DND-41 (cell line): ENCODE measurements at regions not wholly inside any gene's neighbourhood (a gene's known extent, or its start where the extent isn't known, plus 50 kb on each side); places are given as distances from the start of the nearest gene placed in this dataset.

Experiments used
- ATAC-seq: fragments of 200-7000 bp; cut with Tn5 transposase; 3 replicates; pipeline ENCODE4 v1.9.1; 2021; ENCODE audit warnings: low read depth; ENCODE audit not compliant: insufficient read depth
- DNase-seq: peaks from one replicate; pipeline ENCODE4 v3.0.0-alpha.2; 2020
- H2AFZ ChIP-seq: 2 replicates; pipeline ENCODE4 v1.6.0; 2012; ENCODE audit warnings: low read depth, low read length
- H3K27ac ChIP-seq: 2 replicates; pipeline ENCODE4 v1.5.1; 2012; ENCODE audit warnings: low read length, inconsistent platforms
- H3K27me3 ChIP-seq: fragments of 200-600 bp; sonication (generic); 2 replicates; pipeline ENCODE4 v1.6.0; 2012; ENCODE audit warnings: low read length, mild to moderate bottlenecking, inconsistent platforms; ENCODE audit not compliant: insufficient read depth, poor library complexity
- H3K36me3 ChIP-seq: 2 replicates; pipeline ENCODE4 v1.5.1; 2012; ENCODE audit warnings: low read length, inconsistent platforms; ENCODE audit not compliant: insufficient read depth
- H3K4me1 ChIP-seq: 2 replicates; pipeline ENCODE4 v1.5.1; 2012; ENCODE audit warnings: mild to moderate bottlenecking, low read length; ENCODE audit not compliant: insufficient read depth
- H3K4me2 ChIP-seq: 2 replicates; pipeline ENCODE4 v1.6.0; 2012; ENCODE audit warnings: mild to moderate bottlenecking, moderate library complexity, low read length, inconsistent platforms; ENCODE audit not compliant: insufficient read depth
- H3K4me3 ChIP-seq, 2 experiments: fragments of 200-600 bp in 1 of 2; shearing (Covaris generic) in 1 of 2; 2 replicates each; pipeline ENCODE4 v1.5.1; 2012 to 2016; ENCODE audit warnings: inconsistent platforms in 2 of 2, low read length in 2 of 2, mild to moderate bottlenecking in 2 of 2, low read depth in 1 of 2, moderate library complexity in 1 of 2
- H3K79me2 ChIP-seq: 2 replicates; pipeline ENCODE4 v1.6.0; 2012; ENCODE audit warnings: low read length, inconsistent platforms; ENCODE audit not compliant: insufficient read depth
- H3K9ac ChIP-seq: 2 replicates; pipeline ENCODE4 v1.6.0; 2012; ENCODE audit warnings: low read depth, mild to moderate bottlenecking, inconsistent platforms, low read length, moderate library complexity
- H3K9me3 ChIP-seq: 2 replicates; pipeline ENCODE4 v1.5.1; 2012; ENCODE audit warnings: low read length, moderate library complexity, mild to moderate bottlenecking, inconsistent platforms; ENCODE audit not compliant: insufficient read depth, severe bottlenecking
- H4K20me1 ChIP-seq: 2 replicates; pipeline ENCODE4 v1.6.0; 2012; ENCODE audit warnings: low read length; ENCODE audit not compliant: insufficient read depth
- EZH2 ChIP-seq: IDR thresholded peaks from 3 replicates; pipeline ENCODE4 v1.6.1; 2012; ENCODE audit warnings: borderline replicate concordance, low read depth, mild to moderate bottlenecking, moderate library complexity, low read length, inconsistent platforms; ENCODE audit not compliant: severe bottlenecking
- TF ChIP-seq, protein P1 (sequence below): IDR thresholded peaks from 2 replicates; pipeline ENCODE4 v1.5.1; 2012; ENCODE audit warnings: borderline replicate concordance, low read length, moderate library complexity, mild to moderate bottlenecking; ENCODE audit not compliant: poor library complexity, severe bottlenecking; ENCODE audit errors: extremely low read depth

DNA sequence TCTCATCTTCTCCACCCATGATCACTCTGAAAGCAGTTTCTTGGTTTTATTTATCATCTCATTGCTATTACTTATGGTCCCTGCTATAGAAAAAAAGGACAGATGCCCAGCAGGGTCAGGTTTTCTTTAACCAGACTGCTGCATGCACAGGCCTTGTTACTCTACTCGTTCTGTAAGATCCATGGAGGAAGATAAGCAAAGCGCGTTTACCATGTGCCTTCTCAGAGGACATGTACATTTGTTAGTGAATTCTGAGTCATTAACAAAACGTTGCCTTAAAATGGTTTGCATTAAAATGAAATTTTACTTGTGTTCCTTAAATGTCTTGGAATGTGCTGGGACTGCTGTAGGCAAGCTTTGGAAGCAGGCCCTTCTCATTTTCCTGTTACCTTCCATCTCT lies 657.3 kb upstream of the KCNMB2 start:
- H3K9me3 ChIP-seq = no peaks in the 10 kb centered on the region
- peaks cover 6% of the 10 kb centered on the region for H3K4me1 ChIP-seq
- H3K27ac ChIP-seq = no peak overlapping the region
- TF ChIP-seq EZH2 = no peak
- TF ChIP-seq, protein P1, sequence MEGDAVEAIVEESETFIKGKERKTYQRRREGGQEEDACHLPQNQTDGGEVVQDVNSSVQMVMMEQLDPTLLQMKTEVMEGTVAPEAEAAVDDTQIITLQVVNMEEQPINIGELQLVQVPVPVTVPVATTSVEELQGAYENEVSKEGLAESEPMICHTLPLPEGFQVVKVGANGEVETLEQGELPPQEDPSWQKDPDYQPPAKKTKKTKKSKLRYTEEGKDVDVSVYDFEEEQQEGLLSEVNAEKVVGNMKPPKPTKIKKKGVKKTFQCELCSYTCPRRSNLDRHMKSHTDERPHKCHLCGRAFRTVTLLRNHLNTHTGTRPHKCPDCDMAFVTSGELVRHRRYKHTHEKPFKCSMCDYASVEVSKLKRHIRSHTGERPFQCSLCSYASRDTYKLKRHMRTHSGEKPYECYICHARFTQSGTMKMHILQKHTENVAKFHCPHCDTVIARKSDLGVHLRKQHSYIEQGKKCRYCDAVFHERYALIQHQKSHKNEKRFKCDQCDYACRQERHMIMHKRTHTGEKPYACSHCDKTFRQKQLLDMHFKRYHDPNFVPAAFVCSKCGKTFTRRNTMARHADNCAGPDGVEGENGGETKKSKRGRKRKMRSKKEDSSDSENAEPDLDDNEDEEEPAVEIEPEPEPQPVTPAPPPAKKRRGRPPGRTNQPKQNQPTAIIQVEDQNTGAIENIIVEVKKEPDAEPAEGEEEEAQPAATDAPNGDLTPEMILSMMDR = no peak
- H3K36me3 ChIP-seq = no peaks in the 10 kb centered on the region
- no peaks in the 10 kb centered on the region for H3K27me3 ChIP-seq
- no peak overlapping the region for H3K4me3 ChIP-seq
- no peaks in the 10 kb centered on the region for H4K20me1 ChIP-seq
- no peak overlapping the region for H2AFZ ChIP-seq
- no peaks in the 10 kb centered on the region for H3K79me2 ChIP-seq
- H3K9ac ChIP-seq = no peak overlapping the region
- H3K4me2 ChIP-seq = no peak overlapping the region
- DNase-seq (no peak), ATAC-seq (no peak)

DNA sequence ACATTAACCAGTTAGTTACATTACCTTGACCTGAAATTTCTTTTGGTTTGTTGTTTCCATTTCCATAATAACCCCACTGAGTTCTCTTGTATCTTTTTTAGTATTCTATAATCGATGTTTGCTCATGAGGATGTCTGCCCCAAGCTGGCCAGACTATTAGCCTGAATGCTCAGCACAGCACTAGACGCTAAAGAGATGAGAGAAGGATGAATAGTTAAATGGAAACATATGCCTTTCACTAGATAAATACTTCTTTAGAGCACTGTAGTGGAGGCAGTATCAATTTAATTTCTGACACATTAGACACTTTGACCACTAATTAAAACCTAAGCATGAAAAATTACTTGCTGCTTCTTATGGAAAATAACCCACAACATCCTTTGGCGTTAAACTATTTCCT lies 654.9 kb upstream of the KCNMB2 start:
- ATAC-seq = no peak
- no peak overlapping the region for H3K9ac ChIP-seq
- no peak overlapping the region for H2AFZ ChIP-seq
- no peaks in the 10 kb centered on the region for H3K4me1 ChIP-seq
- DNase-seq = no peak
- no peak overlapping the region for H3K4me3 ChIP-seq
- no peaks in the 10 kb centered on the region for H3K79me2 ChIP-seq
- H3K9me3 ChIP-seq = no peaks in the 10 kb centered on the region
- H3K4me2 ChIP-seq = no peak overlapping the region
- TF ChIP-seq, protein P1 = no peak
- no peak for TF ChIP-seq EZH2
- H3K27me3 ChIP-seq = no peaks in the 10 kb centered on the region
- no peaks in the 10 kb centered on the region for H4K20me1 ChIP-seq
- H3K27ac ChIP-seq = no peak overlapping the region
- no peaks in the 10 kb centered on the region for H3K36me3 ChIP-seq

DNA sequence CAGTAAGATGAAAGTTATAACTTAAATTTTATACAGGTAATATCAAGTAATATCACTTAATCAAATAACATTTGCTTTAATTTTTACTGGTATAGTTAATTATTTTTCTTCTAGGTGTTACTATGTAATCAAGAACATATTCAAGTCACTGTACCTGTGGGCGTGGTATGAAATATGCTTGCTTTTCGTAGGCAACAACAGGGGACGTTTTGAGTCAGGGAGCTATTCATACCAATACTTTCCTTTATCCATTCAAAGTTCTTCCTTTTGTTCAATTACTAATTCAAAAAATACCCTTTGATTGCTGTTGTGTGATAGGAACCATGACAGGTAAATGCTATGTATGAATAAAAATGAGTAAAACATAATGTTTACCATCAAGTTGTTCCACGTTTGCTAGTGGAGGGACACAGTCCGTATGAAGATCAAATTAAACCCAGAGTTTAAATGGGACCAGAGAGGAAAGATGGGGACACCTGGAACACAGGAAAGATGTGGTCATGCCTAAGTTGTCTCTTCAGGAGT lies 654.0 kb upstream of the KCNMB2 start:
- H3K79me2 ChIP-seq = no peaks in the 10 kb centered on the region
- no peak for DNase-seq
- no peaks in the 10 kb centered on the region for H4K20me1 ChIP-seq
- no peaks in the 10 kb centered on the region for H3K36me3 ChIP-seq
- H3K27ac ChIP-seq = no peak overlapping the region
- no peak overlapping the region for H3K4me3 ChIP-seq
- no peaks in the 10 kb centered on the region for H3K9me3 ChIP-seq
- no peak overlapping the region for H2AFZ ChIP-seq
- TF ChIP-seq, protein P1 = no peak
- TF ChIP-seq EZH2 = no peak
- H3K4me2 ChIP-seq = no peak overlapping the region
- H3K4me1 ChIP-seq = no peaks in the 10 kb centered on the region
- no peaks in the 10 kb centered on the region for H3K27me3 ChIP-seq
- H3K9ac ChIP-seq = no peak overlapping the region
- no peak for ATAC-seq

DNA sequence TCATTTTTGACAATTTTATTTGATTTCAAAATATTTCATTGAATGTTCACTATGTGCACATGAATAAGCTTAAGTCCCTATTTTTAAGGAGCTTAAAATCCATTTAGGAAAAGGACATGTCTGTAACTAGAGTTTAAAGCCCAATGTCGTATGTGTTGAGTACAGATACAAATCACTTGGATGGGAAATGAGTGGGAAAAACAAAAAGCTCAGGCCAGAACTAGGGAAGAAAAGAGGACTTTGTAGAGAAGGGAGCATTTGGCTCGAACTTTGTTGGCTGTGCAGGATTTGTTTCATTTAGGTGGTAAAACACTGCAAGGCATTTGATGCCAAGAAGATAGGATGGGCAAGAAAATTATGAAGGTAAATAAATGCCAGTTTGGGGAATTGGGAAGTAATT lies 653.1 kb upstream of the KCNMB2 start:
- TF ChIP-seq EZH2 = no peak
- TF ChIP-seq, protein P1 = no peak
- Histone ChIP-seq H3K4me2 (no peak overlapping the region), H4K20me1 (no peaks in the 10 kb centered on the region), H3K9ac (no peak overlapping the region), H3K27ac (no peak overlapping the region), H3K4me1 (no peaks in the 10 kb centered on the region), H3K79me2 (no peaks in the 10 kb centered on the region), H2AFZ (no peak overlapping the region), H3K9me3 (no peaks in the 10 kb centered on the region), H3K4me3 (no peak overlapping the region), H3K36me3 (no peaks in the 10 kb centered on the region), H3K27me3 (no peaks in the 10 kb centered on the region)
- DNase-seq (no peak), ATAC-seq (no peak)
